ENCODE measurements at regions not wholly inside any gene's neighbourhood (a gene's known extent, or its start where the extent isn't known, plus 50 kb on each side); places are given as distances from the start of the nearest gene placed in this dataset.
"Not testable (repeated sequence)": the region's sequence is repeated elsewhere in the genome, so short reads cannot be mapped to it uniquely, and the experiment has no call there.

GRCh38 chr3:194189243-194189791, 53.4 kb downstream of the HES1 start:
- peak in 1 of 2 experiments; percentile 27 for DNase-seq

DNA sequence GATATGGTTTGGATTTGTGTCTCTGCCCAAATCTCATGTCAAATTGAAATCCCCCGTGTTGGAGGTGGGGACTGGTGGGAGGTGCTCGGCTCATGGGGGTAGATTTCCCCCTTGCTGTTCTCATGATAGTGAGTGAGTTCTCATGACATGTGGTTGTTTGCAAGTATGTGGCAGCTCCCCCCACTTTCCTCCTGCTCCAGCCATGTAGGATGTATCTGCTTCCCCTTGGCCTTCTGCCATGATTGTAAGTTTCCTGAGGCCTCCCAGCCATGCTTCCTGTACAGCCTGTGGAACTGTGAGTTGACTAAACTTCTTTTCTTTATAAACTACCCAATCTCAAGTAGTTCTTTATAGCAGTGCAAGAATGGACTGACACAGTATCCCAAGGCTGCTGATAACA, 55.9 kb downstream of the HES1 start:
- not testable (repeated sequence) for DNase-seq

DNA sequence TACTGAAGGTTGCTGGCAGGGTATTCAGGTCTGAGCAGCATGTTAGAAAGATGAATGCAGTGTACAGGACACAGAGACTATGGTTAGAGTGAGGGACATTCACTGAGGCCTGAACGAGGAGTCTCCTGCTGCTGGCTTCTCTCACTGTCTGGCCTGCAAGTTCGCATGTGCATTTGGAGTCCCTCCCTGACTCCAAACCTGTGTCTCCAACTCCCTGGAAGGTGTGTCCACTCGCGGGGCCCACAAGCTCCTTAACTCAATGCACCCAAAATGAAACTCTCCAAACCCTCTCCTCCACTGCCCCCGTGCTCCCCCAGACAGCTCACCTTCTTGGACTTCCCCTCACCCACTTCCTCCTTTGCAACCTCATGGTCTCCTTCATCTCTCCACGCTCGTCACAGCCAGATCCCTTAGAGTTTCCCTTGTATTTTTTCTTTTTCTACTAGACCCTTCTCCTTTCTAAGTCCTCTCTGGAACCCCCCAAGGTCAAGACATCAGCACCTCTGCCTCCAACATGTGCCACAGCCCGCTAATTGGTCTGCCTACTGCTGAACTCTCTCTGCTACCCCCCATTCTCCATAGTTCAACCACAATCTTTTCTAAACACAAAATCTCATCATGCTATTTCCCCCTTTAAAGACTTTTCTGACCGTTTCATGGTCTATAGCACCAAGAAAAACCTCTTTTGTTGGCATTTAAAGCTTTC, 58.3 kb downstream of the HES1 start:
- DNase-seq: no peak

DNA sequence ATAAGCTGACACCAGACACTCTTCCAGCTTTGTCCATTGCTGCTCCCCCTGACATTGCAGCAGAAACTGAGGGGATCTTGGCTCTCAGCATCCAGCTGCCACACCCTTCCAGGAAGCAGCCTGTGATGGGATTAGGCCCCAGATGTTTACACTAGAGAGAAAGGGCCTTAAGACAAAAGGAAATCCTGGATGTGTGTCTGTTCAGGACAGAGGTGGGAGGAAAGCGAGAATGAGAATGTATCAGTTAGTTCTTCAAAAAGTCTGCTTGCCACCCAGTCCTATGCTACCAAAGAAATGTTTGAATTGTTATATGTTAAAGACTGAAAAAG, 58.8 kb downstream of the HES1 start:
- no peak for DNase-seq

GRCh38 chr3:194195611-194196010, 59.7 kb downstream of the HES1 start:
- DNase-seq: no peak

GRCh38 chr3:194196876-194197275, 60.9 kb downstream of the HES1 start:
- DNase-seq: no peak

GRCh38 chr3:194197396-194197960, 61.5 kb downstream of the HES1 start:
- DNase-seq: no peak

GRCh38 chr3:194197981-194198695, 62.2 kb downstream of the HES1 start:
- DNase-seq: no peak

DNA sequence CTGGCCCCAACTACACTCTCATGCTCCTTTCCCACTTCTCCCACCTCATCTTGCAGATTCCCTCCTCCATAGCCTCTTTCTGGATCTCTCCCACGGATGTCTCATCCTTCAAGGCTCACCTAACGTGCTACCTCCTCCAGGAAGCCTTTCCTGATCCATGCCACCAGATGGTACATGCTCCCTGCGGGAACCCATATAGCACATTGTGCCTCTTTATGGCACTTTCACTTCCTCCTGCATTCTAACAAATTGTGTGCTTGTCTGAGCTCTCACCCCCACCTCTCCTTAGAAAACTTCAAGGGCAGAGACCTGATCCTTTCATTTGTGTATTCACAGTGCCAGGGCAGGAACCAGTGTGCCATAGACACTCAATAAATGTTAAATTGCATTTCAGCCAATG, 63.0 kb downstream of the HES1 start:
- no peak for DNase-seq

GRCh38 chr3:194200422-194201081, 64.6 kb downstream of the HES1 start:
- DNase-seq: no peak

GRCh38 chr3:194201953-194202666, 66.2 kb downstream of the HES1 start:
- no peak for DNase-seq

- DNase-seq: no peak
Measured at GRCh38 chr3:194203482-194204041, 67.6 kb downstream of the HES1 start.

GRCh38 chr3:194204042-194204987, 68.4 kb downstream of the HES1 start:
- DNase-seq: no peak

GRCh38 chr3:194205675-194206133, 69.8 kb downstream of the HES1 start:
- peak in 1 of 2 experiments; percentile 8 for DNase-seq

DNA sequence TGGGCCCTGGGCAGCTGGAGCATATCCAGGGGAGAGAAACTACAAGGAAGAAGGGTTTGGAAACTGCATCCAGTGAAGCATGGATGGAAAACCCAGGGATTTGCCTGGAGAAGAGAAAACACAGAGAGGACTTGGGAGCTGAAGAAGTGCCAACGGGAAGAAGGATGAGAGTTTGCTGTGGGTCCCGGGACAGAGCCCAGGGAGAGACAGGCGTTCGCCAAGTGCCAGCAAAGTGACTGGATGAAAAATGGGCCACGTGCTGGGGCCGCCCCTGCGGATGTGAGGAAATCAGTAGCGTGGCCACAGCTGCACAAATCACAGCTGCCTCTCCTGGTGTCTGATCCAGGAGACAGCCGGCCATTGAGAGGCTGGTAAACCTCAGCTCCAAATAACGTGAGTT, 70.4 kb downstream of the HES1 start:
- no peak for DNase-seq

DNA sequence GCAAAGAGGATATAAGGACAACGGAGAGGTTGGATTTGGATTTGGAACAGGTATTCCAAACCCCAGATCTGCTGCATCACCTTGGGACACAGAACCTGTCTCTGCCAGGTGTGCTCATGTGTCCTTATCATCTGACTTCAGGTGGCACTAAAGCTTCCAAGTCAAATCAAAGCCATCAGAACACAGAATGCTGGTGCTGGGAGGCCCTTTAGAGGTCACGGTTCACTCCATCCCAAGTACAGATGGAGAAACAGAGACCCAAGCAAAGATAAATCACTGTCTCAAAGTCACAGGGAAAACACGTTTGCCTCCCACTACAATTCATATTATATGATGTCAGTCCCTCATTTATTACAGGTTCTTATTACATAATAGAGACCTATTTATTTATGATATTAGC, 72.8 kb downstream of the HES1 start:
- DNase-seq: no peak

GRCh38 chr3:194212161-194212844, 76.4 kb downstream of the HES1 start:
- no peak for DNase-seq

DNA sequence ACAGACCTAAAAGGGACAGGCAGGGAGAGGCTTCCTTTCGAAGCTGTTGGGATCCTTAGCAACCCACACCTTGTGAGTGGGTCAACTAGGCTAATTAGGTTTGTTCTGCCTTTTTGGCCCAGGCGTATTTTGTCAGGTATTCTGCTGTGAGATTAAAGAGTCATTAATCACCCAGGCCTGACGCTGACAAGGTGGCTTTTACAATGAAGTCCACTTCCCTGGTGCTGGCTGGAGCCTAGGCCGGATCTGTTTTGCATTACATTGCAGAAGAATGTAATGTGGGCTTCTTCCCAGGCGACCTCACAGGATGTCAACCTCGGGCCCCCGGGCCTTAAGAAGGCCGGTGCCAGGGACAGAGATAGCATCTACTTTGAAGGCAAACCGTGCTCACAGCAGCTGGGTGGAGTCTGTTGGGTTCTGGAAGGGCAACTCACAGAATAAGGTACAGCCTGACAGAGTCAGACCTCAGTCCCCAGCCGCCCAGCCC, 76.9 kb downstream of the HES1 start:
- no peak for DNase-seq

DNA sequence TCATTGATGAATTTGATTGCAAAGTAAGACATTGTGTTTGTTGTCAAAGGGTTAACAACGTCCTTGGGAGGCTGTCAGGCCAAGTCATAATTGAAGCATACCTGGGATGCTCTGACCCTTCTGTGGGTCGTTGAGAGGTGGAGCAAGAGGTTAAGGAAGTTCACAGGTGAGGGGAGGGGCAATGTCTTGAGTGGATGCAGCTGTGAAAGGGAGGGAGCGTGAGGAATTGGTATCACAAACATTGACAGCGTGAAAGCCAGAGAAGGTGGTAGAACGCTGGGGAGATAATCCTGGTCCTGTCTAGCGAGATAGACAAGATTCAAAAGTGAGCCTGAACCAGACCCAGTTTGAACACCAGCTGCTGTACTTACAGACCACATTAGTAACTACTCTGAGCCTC, 79.4 kb downstream of the HES1 start:
- DNase-seq: no peak
